PC-9 (cell line): ENCODE measurements at regions not wholly inside any gene's neighbourhood (a gene's known extent, or its start where the extent isn't known, plus 50 kb on each side); places are given as distances from the start of the nearest gene placed in this dataset.

Source experiments
- CTCF ChIP-seq: fragments of 200-600 bp; sonication (generic); conservative IDR thresholded peaks from 2 replicates; pipeline ENCODE4 v1.6.1; 2017; ENCODE audit warnings: mixed run types, antibody characterized with exemption, mild to moderate bottlenecking, moderate library complexity
- EZH2 ChIP-seq: fragments of 200-600 bp; sonication (generic); IDR thresholded peaks from 2 replicates; pipeline ENCODE4 v1.8.0; 2017; ENCODE audit warnings: antibody characterized with exemption, low read depth

GRCh38 chr13:63542770-63543169 lies 2127.1 kb upstream of the PCDH20 start:
- TF ChIP-seq CTCF: no peak
- no peak for TF ChIP-seq EZH2
